GM12878 (cell line): ENCODE measurements at regions not wholly inside any gene's neighbourhood (a gene's known extent, or its start where the extent isn't known, plus 50 kb on each side); places are given as distances from the start of the nearest gene placed in this dataset.

ENCODE experiments used
- ATAC-seq: fragments of 200-7000 bp; cut with Tn5 transposase; 3 replicates; pipeline ENCODE4 v1.9.1; 2020; ENCODE audit warnings: mild to moderate bottlenecking, moderate library complexity
- BruUV-seq: library from RNA; stranded (reverse); fragments of 400-500 nt; replicated peaks from 2 replicates; lab custom pipeline; 2021; lab: Mats Ljungman, UMichigan
- CTCF ChIA-PET: fragments of 300-600 bp; sonication (Branson Sonifier 250); formaldehyde crosslinking; extraction: SDS; loops from one replicate; lab custom pipeline; 2021; ENCODE audit warnings: inconsistent platforms; lab: Yijun Ruan, JAX
- POLR2A ChIA-PET: fragments of 350-600 bp; formaldehyde crosslinking; extraction: SDS; loops from one replicate; lab custom pipeline; 2021; ENCODE audit warnings: inconsistent platforms; lab: Charles Lee
- RAD21 ChIA-PET: fragments of 300-600 bp; sonication (Branson Sonifier 250); formaldehyde crosslinking; loops from one replicate; lab custom pipeline; 2023; ENCODE audit warnings: antibody characterized with exemption; ENCODE audit not compliant: unreplicated experiment; lab: Charles Lee
- SMC1A ChIA-PET: fragments of 300-600 bp; sonication (Branson Sonifier 250); formaldehyde crosslinking; loops from one replicate; lab custom pipeline; 2023; ENCODE audit not compliant: unreplicated experiment, uncharacterized antibody; lab: Charles Lee
- DNase-seq: peaks from one replicate; pipeline ENCODE4 v3.0.0-alpha.2; 2011; ENCODE audit warnings: low read depth, low spot score
- FAIRE-seq: peaks from 3 replicates; lab custom pipeline; 2011; peaks lifted over from hg19 to GRCh38; lab: Jason Lieb, UNC
- H2AFZ ChIP-seq: 2 replicates; pipeline ENCODE4 v1.6.0; 2011; ENCODE audit warnings: low read depth, low read length, control low read depth; ENCODE audit not compliant: control insufficient read depth
- H3K27ac ChIP-seq: 2 replicates; pipeline ENCODE4 v1.5.1; 2011; ENCODE audit warnings: control low read depth; ENCODE audit not compliant: control insufficient read depth, insufficient read depth
- H3K27me3 ChIP-seq, 2 experiments: replicated peaks in 1 of 2; 2 replicates each; pipeline versions ENCODE4 v1.6.0 to v1.6.1; 2011; ENCODE audit warnings: low read length in 1 of 2; ENCODE audit not compliant: control insufficient read depth in 2 of 2, insufficient read depth in 2 of 2
- H3K36me3 ChIP-seq, 2 experiments: 2 replicates each; pipeline ENCODE4 v1.5.1; 2011; ENCODE audit warnings: low read length in 1 of 2; ENCODE audit not compliant: control insufficient read depth in 2 of 2, insufficient read depth in 2 of 2
- H3K4me1 ChIP-seq: 2 replicates; pipeline ENCODE4 v1.6.1; 2011; ENCODE audit warnings: mild to moderate bottlenecking, low read length, moderate library complexity, mixed read lengths; ENCODE audit not compliant: control insufficient read depth, insufficient read depth
- H3K4me2 ChIP-seq: 2 replicates; pipeline ENCODE4 v1.6.0; 2011; ENCODE audit warnings: control low read depth; ENCODE audit not compliant: control insufficient read depth, insufficient read depth
- H3K4me3 ChIP-seq: fragments of 200-600 bp; sonication (generic); 2 replicates; pipeline ENCODE4 v1.5.1; 2016
- H3K79me2 ChIP-seq: 2 replicates; pipeline ENCODE4 v1.6.0; 2011; ENCODE audit warnings: low read length; ENCODE audit not compliant: control insufficient read depth, insufficient read depth
- H3K9ac ChIP-seq: 2 replicates; pipeline ENCODE4 v1.8.0; 2011; ENCODE audit warnings: low read length, control low read depth, mixed read lengths; ENCODE audit not compliant: control insufficient read depth, insufficient read depth
- H3K9me3 ChIP-seq: replicated peaks from 3 replicates; pipeline ENCODE4 v1.5.1; 2011; ENCODE audit warnings: mild to moderate bottlenecking, low read length; ENCODE audit not compliant: control insufficient read depth, insufficient read depth
- H4K20me1 ChIP-seq: 2 replicates; pipeline ENCODE4 v1.6.0; 2011; ENCODE audit not compliant: control insufficient read depth, insufficient read depth
- E4F1 ChIP-seq: fragments of 450-650 bp; IDR thresholded peaks from 2 replicates; pipeline ENCODE4 v1.6.1; 2018; ENCODE audit warnings: borderline replicate concordance, mild to moderate bottlenecking; ENCODE audit not compliant: partially characterized antibody
- HDAC6 ChIP-seq: fragments of 200-600 bp; sonication (generic); IDR thresholded peaks from one replicate; pipeline ENCODE4 v1.8.0; 2017; ENCODE audit warnings: antibody characterized with exemption; ENCODE audit not compliant: unreplicated experiment
- POU2F2 ChIP-seq: IDR thresholded peaks from 3 replicates; pipeline ENCODE4 v1.6.1; 2011; ENCODE audit warnings: low read depth, mild to moderate bottlenecking, low read length, borderline replicate concordance
- RELA ChIP-seq: fragments of 450-650 bp; IDR thresholded peaks from 2 replicates; pipeline ENCODE4 v1.8.0; 2014; ENCODE audit warnings: borderline replicate concordance; ENCODE audit not compliant: partially characterized antibody
- REST ChIP-seq: IDR thresholded peaks from 2 replicates; pipeline ENCODE4 v1.6.1; 2012; ENCODE audit warnings: mild to moderate bottlenecking, low read depth, low read length
- SIN3A ChIP-seq: IDR thresholded peaks from 2 replicates; pipeline ENCODE4 v1.6.1; 2012; ENCODE audit warnings: low read depth, low read length, improper control_type of control experiment
- SIX5 ChIP-seq: IDR thresholded peaks from 2 replicates; pipeline ENCODE4 v1.6.1; 2011; ENCODE audit warnings: mild to moderate bottlenecking, low read depth, low read length, moderate library complexity; ENCODE audit not compliant: severe bottlenecking
- SREBF2 ChIP-seq: IDR thresholded peaks from 2 replicates; pipeline ENCODE4 v1.6.1; 2012; ENCODE audit warnings: mild to moderate bottlenecking, low read length
- ZBTB4 ChIP-seq: fragments of 450-650 bp; formaldehyde crosslinking; IDR thresholded peaks from 2 replicates; pipeline ENCODE4 v1.4.0; 2022; ENCODE audit warnings: mild to moderate bottlenecking, moderate library complexity
- ZBTB40 ChIP-seq: fragments of 450-650 bp; IDR thresholded peaks from 2 replicates; pipeline ENCODE4 v1.6.1; 2016; ENCODE audit warnings: mild to moderate bottlenecking, moderate library complexity, borderline replicate concordance
- ZNF24 ChIP-seq: fragments of 450-650 bp; IDR thresholded peaks from 2 replicates; pipeline ENCODE4 v1.6.1; 2017; ENCODE audit warnings: antibody characterized with exemption, mild to moderate bottlenecking
- WGBS: methylation state at CpG from one replicate; pipeline ENCODE4 v1.1.6; 2016; ENCODE audit warnings: low lambda C conversion rate; ENCODE audit not compliant: insufficient replicate concordance, insufficient coverage; ENCODE audit errors: missing lambda C conversion rate; 5-methylcytosine and 5-hydroxymethylcytosine counted together
- in situ Hi-C: fragments of 300-500 bp; cut with MboI; formaldehyde crosslinking; loops from 9 replicates; pipeline ENCODE4 v1.14.3; 2018; ENCODE audit warnings: mixed read lengths
- intact Hi-C: fragments of 100-400 bp; cut with micrococcal nuclease; formaldehyde crosslinking; loops from one replicate; pipeline ENCODE4 v1.14.2; 2022; ENCODE audit not compliant: unreplicated experiment

GRCh38 chr2:104026725-104027124 is 827.2 kb upstream of the POU3F3 start:
- DNase-seq (no peak), FAIRE-seq (no peak), ATAC-seq (no peak)
- H3K27me3 ChIP-seq, result no peaks in the 10 kb centered on the region
- no peaks in the 10 kb centered on the region for H3K79me2 ChIP-seq
- intact Hi-C loops (no loop called here), in situ Hi-C loops (loop anchor here (25.0 kb wide), 1 partner anchor 836 kb away; the partner anchor contains the start of gene POU3F3)
- no peak overlapping the region for H3K9ac ChIP-seq
- BruUV-seq, result no TSS peak
- H3K9me3 ChIP-seq, result no peaks in the 10 kb centered on the region
- RAD21 ChIA-PET, result no interaction called here
- no peak overlapping the region for H2AFZ ChIP-seq
- no peak overlapping the region for H3K27ac ChIP-seq
- SMC1A ChIA-PET, result no interaction called here
- CTCF ChIA-PET, result no interaction called here
- POLR2A ChIA-PET, result no interaction called here
- WGBS, result 45% methylated on average over 13 of the region's 13 CpGs
- no peaks in the 10 kb centered on the region for H4K20me1 ChIP-seq
- H3K4me2 ChIP-seq, result no peak overlapping the region
- H3K4me3 ChIP-seq, result no peak overlapping the region
- no peaks in the 10 kb centered on the region for H3K36me3 ChIP-seq
- no peaks in the 10 kb centered on the region for H3K4me1 ChIP-seq
- no peak for TF ChIP-seq E4F1
- no peak for TF ChIP-seq ZBTB4 (CRISPR knock-in tag)
- TF ChIP-seq HDAC6, result no peak
- no peak for TF ChIP-seq SREBF2
- no peak for TF ChIP-seq POU2F2
- TF ChIP-seq ZBTB40, result no peak
- no peak for TF ChIP-seq SIN3A
- no peak for TF ChIP-seq ZNF24
- TF ChIP-seq REST, result no peak
- no peak for TF ChIP-seq RELA
- TF ChIP-seq SIX5, result no peak
